WTC11 (cell line): ENCODE measurements at regions not wholly inside any gene's neighbourhood (a gene's known extent, or its start where the extent isn't known, plus 50 kb on each side); places are given as distances from the start of the nearest gene placed in this dataset.

Source experiments
- ATF6 ChIP-seq: sonication (generic); formaldehyde crosslinking; IDR thresholded peaks from 2 replicates; pipeline ENCODE4 v1.8.1; 2023; ENCODE audit warnings: mild to moderate bottlenecking, missing genetic modification reagents
- MYBL2 ChIP-seq: sonication (generic); formaldehyde crosslinking; IDR thresholded peaks from 2 replicates; pipeline ENCODE4 v1.8.1; 2023; ENCODE audit warnings: mild to moderate bottlenecking, moderate library complexity, missing genetic modification reagents
- RELA ChIP-seq: sonication (generic); formaldehyde crosslinking; IDR thresholded peaks from 2 replicates; pipeline ENCODE4 v1.8.1; 2022; ENCODE audit warnings: missing genetic modification reagents, mild to moderate bottlenecking, borderline replicate concordance
- SP1 ChIP-seq: sonication (generic); formaldehyde crosslinking; conservative IDR thresholded peaks from 2 replicates; pipeline ENCODE4 v1.8.1; 2022; ENCODE audit warnings: missing genetic modification reagents
- TEAD4 ChIP-seq: sonication (generic); formaldehyde crosslinking; IDR thresholded peaks from 2 replicates; pipeline ENCODE4 v1.8.0; 2022; ENCODE audit warnings: mild to moderate bottlenecking, missing genetic modification reagents
- ZNF121 ChIP-seq: sonication (generic); formaldehyde crosslinking; IDR thresholded peaks from 2 replicates; pipeline ENCODE4 v1.8.0; 2023; ENCODE audit warnings: missing genetic modification reagents
- TF ChIP-seq, protein P1 (sequence below): fragments of 250-450 bp; sonication (Bioruptor Pico); IDR thresholded peaks from 2 replicates; pipeline ENCODE4 v1.8.0; 2021; ENCODE audit warnings: mild to moderate bottlenecking
- TF ChIP-seq, protein P2 (sequence below): fragments of 200-600 bp; IDR thresholded peaks from 2 replicates; pipeline ENCODE4 v1.8.0; 2022; ENCODE audit warnings: antibody characterized with exemption

- TF ChIP-seq MYBL2 (no peak), RELA (CRISPR knock-in tag) (no peak), TEAD4 (CRISPR knock-in tag) (no peak), SP1 (CRISPR knock-in tag) (no peak), ZNF121 (CRISPR knock-in tag) (no peak), ATF6 (CRISPR knock-in tag) (no peak)
- TF ChIP-seq, protein P1, sequence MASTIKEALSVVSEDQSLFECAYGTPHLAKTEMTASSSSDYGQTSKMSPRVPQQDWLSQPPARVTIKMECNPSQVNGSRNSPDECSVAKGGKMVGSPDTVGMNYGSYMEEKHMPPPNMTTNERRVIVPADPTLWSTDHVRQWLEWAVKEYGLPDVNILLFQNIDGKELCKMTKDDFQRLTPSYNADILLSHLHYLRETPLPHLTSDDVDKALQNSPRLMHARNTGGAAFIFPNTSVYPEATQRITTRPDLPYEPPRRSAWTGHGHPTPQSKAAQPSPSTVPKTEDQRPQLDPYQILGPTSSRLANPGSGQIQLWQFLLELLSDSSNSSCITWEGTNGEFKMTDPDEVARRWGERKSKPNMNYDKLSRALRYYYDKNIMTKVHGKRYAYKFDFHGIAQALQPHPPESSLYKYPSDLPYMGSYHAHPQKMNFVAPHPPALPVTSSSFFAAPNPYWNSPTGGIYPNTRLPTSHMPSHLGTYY (CRISPR knock-in tag), result no peak
- TF ChIP-seq, protein P2, sequence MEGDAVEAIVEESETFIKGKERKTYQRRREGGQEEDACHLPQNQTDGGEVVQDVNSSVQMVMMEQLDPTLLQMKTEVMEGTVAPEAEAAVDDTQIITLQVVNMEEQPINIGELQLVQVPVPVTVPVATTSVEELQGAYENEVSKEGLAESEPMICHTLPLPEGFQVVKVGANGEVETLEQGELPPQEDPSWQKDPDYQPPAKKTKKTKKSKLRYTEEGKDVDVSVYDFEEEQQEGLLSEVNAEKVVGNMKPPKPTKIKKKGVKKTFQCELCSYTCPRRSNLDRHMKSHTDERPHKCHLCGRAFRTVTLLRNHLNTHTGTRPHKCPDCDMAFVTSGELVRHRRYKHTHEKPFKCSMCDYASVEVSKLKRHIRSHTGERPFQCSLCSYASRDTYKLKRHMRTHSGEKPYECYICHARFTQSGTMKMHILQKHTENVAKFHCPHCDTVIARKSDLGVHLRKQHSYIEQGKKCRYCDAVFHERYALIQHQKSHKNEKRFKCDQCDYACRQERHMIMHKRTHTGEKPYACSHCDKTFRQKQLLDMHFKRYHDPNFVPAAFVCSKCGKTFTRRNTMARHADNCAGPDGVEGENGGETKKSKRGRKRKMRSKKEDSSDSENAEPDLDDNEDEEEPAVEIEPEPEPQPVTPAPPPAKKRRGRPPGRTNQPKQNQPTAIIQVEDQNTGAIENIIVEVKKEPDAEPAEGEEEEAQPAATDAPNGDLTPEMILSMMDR, result no peak
Observed at GRCh38 chr13:34216256-34216655, 398.3 kb downstream of the RFC3 start.
